Fibroblast of gingiva (primary cell): ENCODE measurements at regions not wholly inside any gene's neighbourhood (a gene's known extent, or its start where the extent isn't known, plus 50 kb on each side); places are given as distances from the start of the nearest gene placed in this dataset.

Experiments used
- DNase-seq: peaks from one replicate; pipeline ENCODE4 v3.0.0-alpha.2; 2011; ENCODE audit warnings: low read depth

GRCh38 chr5:31137676-31138075, 55.8 kb upstream of the CDH6 start:
- DNase-seq, result peak; percentile 49

- no peak for DNase-seq
Measured at GRCh38 chr5:31135542-31135941, 57.9 kb upstream of the CDH6 start.

GRCh38 chr5:31133488-31133887, 60.0 kb upstream of the CDH6 start:
- peak; percentile 48 for DNase-seq

GRCh38 chr5:31131381-31131891, 62.0 kb upstream of the CDH6 start:
- DNase-seq, result no peak

GRCh38 chr5:31130676-31131075, 62.8 kb upstream of the CDH6 start:
- no peak for DNase-seq

- DNase-seq, result no peak
Measured at GRCh38 chr5:31124651-31125305, 68.7 kb upstream of the CDH6 start.

- no peak for DNase-seq
Measured at GRCh38 chr5:31124026-31124425, 69.5 kb upstream of the CDH6 start.

GRCh38 chr5:31122998-31123951, 70.2 kb upstream of the CDH6 start:
- DNase-seq, result peak; percentile 44

GRCh38 chr5:31121224-31121623, 72.3 kb upstream of the CDH6 start:
- DNase-seq, result no peak

- DNase-seq, result no peak
Measured at GRCh38 chr5:31120642-31120948, 72.9 kb upstream of the CDH6 start.

- peak; percentile 6 for DNase-seq
Measured at GRCh38 chr5:31119938-31120641, 73.4 kb upstream of the CDH6 start.

- DNase-seq, result peak; percentile 55
Measured at GRCh38 chr5:31116466-31117031, 76.9 kb upstream of the CDH6 start.

- no peak for DNase-seq
Measured at GRCh38 chr5:31114817-31115216, 78.7 kb upstream of the CDH6 start.

- DNase-seq, result peak; percentile 38
Measured at GRCh38 chr5:31113666-31114350, 79.7 kb upstream of the CDH6 start.

GRCh38 chr5:31113101-31113500, 80.4 kb upstream of the CDH6 start:
- DNase-seq, result peak; percentile 63

GRCh38 chr5:31107091-31107518, 86.4 kb upstream of the CDH6 start:
- DNase-seq, result peak; percentile 46

GRCh38 chr5:31106691-31107090, 86.8 kb upstream of the CDH6 start:
- no peak for DNase-seq

- no peak for DNase-seq
Measured at GRCh38 chr5:31106278-31106677, 87.2 kb upstream of the CDH6 start.

GRCh38 chr5:31104775-31105174, 88.7 kb upstream of the CDH6 start:
- no peak for DNase-seq

- DNase-seq, result no peak
Measured at GRCh38 chr5:31100781-31101310, 92.6 kb upstream of the CDH6 start.

GRCh38 chr5:31100047-31100575, 93.4 kb upstream of the CDH6 start:
- no peak for DNase-seq
